Fibroblast of mammary gland (primary cell): ENCODE measurements at regions not wholly inside any gene's neighbourhood (a gene's known extent, or its start where the extent isn't known, plus 50 kb on each side); places are given as distances from the start of the nearest gene placed in this dataset.

Source experiments
- DNase-seq: peaks from one replicate; pipeline ENCODE4 v3.0.0-alpha.2; 2010; ENCODE audit warnings: low read depth
- H3K4me3 ChIP-seq: 2 replicates; pipeline ENCODE4 v1.5.1; 2011; ENCODE audit warnings: low read depth, mild to moderate bottlenecking, low read length, moderate library complexity; ENCODE audit not compliant: control insufficient read depth
- CTCF ChIP-seq: conservative IDR thresholded peaks from 2 replicates; pipeline ENCODE4 v1.5.1; 2011; ENCODE audit warnings: low read depth, low read length, inconsistent platforms; ENCODE audit not compliant: control insufficient read depth, insufficient read depth

- H3K4me3 ChIP-seq = no peak overlapping the region
- DNase-seq = peak; percentile 97
- no peak for TF ChIP-seq CTCF
These were observed 115.9 kb upstream of the CACUL1 start for GRCh38 chr10:118870467-118871243.

- no peak for DNase-seq
- H3K4me3 ChIP-seq = no peak overlapping the region
- no peak for TF ChIP-seq CTCF
These were observed 116.6 kb upstream of the CACUL1 start for GRCh38 chr10:118871244-118871865.

GRCh38 chr10:118873091-118873737 is 118.4 kb upstream of the CACUL1 start:
- DNase-seq = peak; percentile 54

GRCh38 chr10:118873738-118874105 is 119.0 kb upstream of the CACUL1 start:
- DNase-seq = no peak
- no peak for TF ChIP-seq CTCF
- H3K4me3 ChIP-seq = no peak overlapping the region

More at GRCh38 chr10:118873091-118873737, 118.4 kb upstream of the CACUL1 start:
- H3K4me3 ChIP-seq = no peak overlapping the region
- no peak for TF ChIP-seq CTCF

GRCh38 chr10:118874171-118874570 is 119.4 kb upstream of the CACUL1 start:
- DNase-seq = no peak
- no peak overlapping the region for H3K4me3 ChIP-seq
- no peak for TF ChIP-seq CTCF

- no peak for DNase-seq
- TF ChIP-seq CTCF = no peak
- no peak overlapping the region for H3K4me3 ChIP-seq
These were observed 120.3 kb upstream of the CACUL1 start for GRCh38 chr10:118875087-118875486.
